ENCODE measurements at regions not wholly inside any gene's neighbourhood (a gene's known extent, or its start where the extent isn't known, plus 50 kb on each side); places are given as distances from the start of the nearest gene placed in this dataset.

- TF ChIP-seq MAFG (CRISPR knock-in tag; IDR thresholded peaks at IDR 0.05): no peak
- TF ChIP-seq NFKBIZ (CRISPR knock-in tag; IDR thresholded peaks at IDR 0.05): no peak
Observed at GRCh38 chr2:14257801-14258507, 374.6 kb upstream of the LRATD1 start.

Measured in HepG2 (cell line).